T-helper 2 cell treated with Interferon-gamma antibody and Interleukin-4, amounts not matched to agents 5 μg/mL and 100 μg/mL, for 36 hours (primary cell): ENCODE measurements at regions not wholly inside any gene's neighbourhood (a gene's known extent, or its start where the extent isn't known, plus 50 kb on each side); places are given as distances from the start of the nearest gene placed in this dataset.
"Not testable (repeated sequence)": the region's sequence is repeated elsewhere in the genome, so short reads cannot be mapped to it uniquely, and the experiment has no call there.

Experiments
- DNase-seq: peaks from one replicate; pipeline ENCODE4 v3.0.0; 2021; ENCODE audit warnings: low spot score
- H3K27ac Mint-ChIP-seq: one replicate; pipeline ENCODE4 v1.8.0; 2021; ENCODE audit warnings: mild to moderate bottlenecking, mixed read lengths
- H3K27me3 Mint-ChIP-seq: one replicate; pipeline ENCODE4 v1.8.0; 2021; ENCODE audit warnings: low read depth, mixed read lengths
- H3K36me3 Mint-ChIP-seq: one replicate; pipeline ENCODE4 v1.8.0; 2021; ENCODE audit warnings: low read depth, mixed read lengths
- H3K4me1 Mint-ChIP-seq: one replicate; pipeline ENCODE4 v1.8.0; 2021; ENCODE audit warnings: low read depth, mixed read lengths
- H3K4me3 Mint-ChIP-seq: one replicate; pipeline ENCODE4 v1.8.0; 2022; ENCODE audit warnings: mild to moderate bottlenecking, moderate library complexity, mixed read lengths
- H3K9me3 Mint-ChIP-seq: one replicate; pipeline ENCODE4 v1.8.0; 2021; ENCODE audit warnings: mixed read lengths

DNA sequence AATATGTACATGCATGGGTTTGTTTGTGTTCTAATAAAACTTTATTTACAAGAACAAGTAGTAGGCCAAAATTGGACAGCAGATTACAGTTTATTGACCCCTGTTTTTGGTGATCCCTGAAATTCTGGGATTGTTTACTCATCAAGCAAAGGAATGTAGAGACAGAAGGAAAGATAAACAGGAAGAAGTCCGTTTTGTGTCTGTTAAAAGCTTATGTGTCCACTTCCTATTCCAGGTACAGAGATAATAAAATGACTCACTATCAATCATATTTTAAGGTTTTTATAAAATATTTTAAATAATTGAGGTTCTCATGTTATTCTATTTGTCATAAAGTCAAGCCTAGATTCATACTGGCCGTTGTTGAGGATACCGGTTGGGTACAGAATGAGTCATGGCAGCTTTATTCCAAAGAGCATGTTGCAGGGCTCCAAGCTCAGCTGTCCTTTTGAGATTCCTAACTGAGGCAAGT, 214.9 kb upstream of the DAB2 start:
- Mint-ChIP-seq H3K36me3 (no peaks in the 10 kb centered on the region), H3K4me3 (no peak overlapping the region), H3K27ac (no peak overlapping the region), H3K9me3 (no peaks in the 10 kb centered on the region), H3K27me3 (peaks cover 10% of the 10 kb centered on the region), H3K4me1 (no peaks in the 10 kb centered on the region)
- DNase-seq = no peak

GRCh38 chr5:39638813-39639212, 214.0 kb upstream of the DAB2 start:
- DNase-seq = no peak
- H3K9me3 Mint-ChIP-seq = no peaks in the 10 kb centered on the region
- no peak overlapping the region for H3K27ac Mint-ChIP-seq

GRCh38 chr5:39633057-39633456, 208.3 kb upstream of the DAB2 start:
- Mint-ChIP-seq H3K9me3 (no peaks in the 10 kb centered on the region), H3K4me3 (no peak overlapping the region)

More at GRCh38 chr5:39638813-39639212, 214.0 kb upstream of the DAB2 start:
- H3K27me3 Mint-ChIP-seq = peaks cover 12% of the 10 kb centered on the region
- H3K4me3 Mint-ChIP-seq = no peak overlapping the region
- no peaks in the 10 kb centered on the region for H3K4me1 Mint-ChIP-seq
- no peaks in the 10 kb centered on the region for H3K36me3 Mint-ChIP-seq

GRCh38 chr5:39631958-39632357, 207.2 kb upstream of the DAB2 start:
- H3K4me3 Mint-ChIP-seq = no peak overlapping the region
- DNase-seq = no peak
- H3K27ac Mint-ChIP-seq = no peak overlapping the region
- no peaks in the 10 kb centered on the region for H3K36me3 Mint-ChIP-seq
- peaks cover 35% of the 10 kb centered on the region for H3K27me3 Mint-ChIP-seq
- H3K4me1 Mint-ChIP-seq = no peaks in the 10 kb centered on the region
- no peaks in the 10 kb centered on the region for H3K9me3 Mint-ChIP-seq

More at GRCh38 chr5:39633057-39633456, 208.3 kb upstream of the DAB2 start:
- Mint-ChIP-seq H3K27me3 (peaks cover 34% of the 10 kb centered on the region), H3K36me3 (no peaks in the 10 kb centered on the region), H3K4me1 (no peaks in the 10 kb centered on the region), H3K27ac (no peak overlapping the region)
- no peak for DNase-seq

DNA sequence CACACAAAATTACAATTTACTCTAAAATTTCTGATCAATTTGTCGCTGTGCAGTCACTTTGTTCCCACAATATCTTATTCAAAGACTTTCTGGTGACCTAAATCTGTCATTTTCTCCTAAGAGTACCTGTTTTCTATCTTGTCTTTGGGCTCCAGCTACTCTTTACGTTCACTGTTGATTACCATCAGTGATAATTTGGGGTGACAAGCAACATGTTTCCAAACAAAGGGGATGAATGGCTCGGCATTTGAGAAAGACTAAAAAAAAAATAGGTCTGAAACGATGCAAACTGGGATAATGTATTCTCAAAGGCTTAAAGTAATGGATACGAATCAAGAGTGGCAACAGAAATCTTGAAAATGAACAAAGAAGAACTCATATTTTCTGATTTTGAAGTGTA, 205.2 kb upstream of the DAB2 start:
- no peak for DNase-seq
- H3K27ac Mint-ChIP-seq = no peak overlapping the region
- no peaks in the 10 kb centered on the region for H3K36me3 Mint-ChIP-seq
- peaks cover 34% of the 10 kb centered on the region for H3K27me3 Mint-ChIP-seq
- no peak overlapping the region for H3K4me3 Mint-ChIP-seq
- no peaks in the 10 kb centered on the region for H3K4me1 Mint-ChIP-seq
- no peaks in the 10 kb centered on the region for H3K9me3 Mint-ChIP-seq

GRCh38 chr5:39628348-39628747, 203.6 kb upstream of the DAB2 start:
- Mint-ChIP-seq H3K4me1 (no peaks in the 10 kb centered on the region), H3K27me3 (peaks cover 28% of the 10 kb centered on the region), H3K9me3 (no peaks in the 10 kb centered on the region), H3K36me3 (no peaks in the 10 kb centered on the region), H3K27ac (no peak overlapping the region), H3K4me3 (no peak overlapping the region)
- no peak for DNase-seq

DNA sequence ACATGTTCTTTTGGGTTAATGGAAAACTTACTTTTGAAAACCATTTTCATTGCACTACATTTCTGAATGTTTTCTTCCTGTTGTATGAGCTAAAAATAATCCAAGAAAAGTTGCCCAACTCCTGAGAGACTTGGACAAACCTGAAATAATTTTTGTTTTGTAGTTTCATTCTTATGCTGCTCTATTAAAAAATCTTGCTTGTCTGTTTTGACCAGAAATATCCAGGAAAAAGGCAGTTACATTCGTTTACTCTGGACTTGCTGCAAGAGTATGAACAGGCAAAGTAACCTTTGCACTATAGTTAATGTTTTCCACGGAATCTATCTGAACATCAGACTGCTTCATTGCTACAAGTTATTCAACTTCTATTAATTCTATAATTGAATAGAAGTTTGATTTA, 200.1 kb upstream of the DAB2 start:
- no peaks in the 10 kb centered on the region for H3K36me3 Mint-ChIP-seq
- H3K9me3 Mint-ChIP-seq = no peaks in the 10 kb centered on the region
- no peak overlapping the region for H3K27ac Mint-ChIP-seq
- H3K27me3 Mint-ChIP-seq = peaks cover 14% of the 10 kb centered on the region
- H3K4me3 Mint-ChIP-seq = no peak overlapping the region
- no peaks in the 10 kb centered on the region for H3K4me1 Mint-ChIP-seq
- no peak for DNase-seq

- no peak overlapping the region for H3K4me3 Mint-ChIP-seq
- H3K4me1 Mint-ChIP-seq = no peaks in the 10 kb centered on the region
- H3K27me3 Mint-ChIP-seq = peaks cover 9% of the 10 kb centered on the region
- H3K9me3 Mint-ChIP-seq = no peaks in the 10 kb centered on the region
- no peak overlapping the region for H3K27ac Mint-ChIP-seq
- H3K36me3 Mint-ChIP-seq = no peaks in the 10 kb centered on the region
- DNase-seq = no peak
Observed at GRCh38 chr5:39624268-39624886, 199.6 kb upstream of the DAB2 start.

GRCh38 chr5:39623291-39623865, 198.6 kb upstream of the DAB2 start:
- no peak for DNase-seq
- no peaks in the 10 kb centered on the region for H3K4me1 Mint-ChIP-seq
- H3K9me3 Mint-ChIP-seq = no peaks in the 10 kb centered on the region
- peaks cover 6% of the 10 kb centered on the region for H3K27me3 Mint-ChIP-seq
- no peak overlapping the region for H3K27ac Mint-ChIP-seq
- H3K36me3 Mint-ChIP-seq = no peaks in the 10 kb centered on the region
- no peak overlapping the region for H3K4me3 Mint-ChIP-seq

GRCh38 chr5:39622281-39622680, 197.5 kb upstream of the DAB2 start:
- DNase-seq = no peak
- H3K27me3 Mint-ChIP-seq = peaks cover 2% of the 10 kb centered on the region
- no peaks in the 10 kb centered on the region for H3K36me3 Mint-ChIP-seq
- no peak overlapping the region for H3K4me3 Mint-ChIP-seq
- no peaks in the 10 kb centered on the region for H3K9me3 Mint-ChIP-seq
- no peak overlapping the region for H3K27ac Mint-ChIP-seq
- H3K4me1 Mint-ChIP-seq = no peaks in the 10 kb centered on the region

GRCh38 chr5:39619168-39619818, 194.5 kb upstream of the DAB2 start:
- DNase-seq = no peak
- H3K4me1 Mint-ChIP-seq = no peaks in the 10 kb centered on the region
- no peak overlapping the region for H3K4me3 Mint-ChIP-seq
- no peaks in the 10 kb centered on the region for H3K36me3 Mint-ChIP-seq
- no peaks in the 10 kb centered on the region for H3K9me3 Mint-ChIP-seq
- no peak overlapping the region for H3K27ac Mint-ChIP-seq
- H3K27me3 Mint-ChIP-seq = no peaks in the 10 kb centered on the region

GRCh38 chr5:39618391-39618790, 193.6 kb upstream of the DAB2 start:
- DNase-seq = no peak

GRCh38 chr5:39616131-39616530, 191.4 kb upstream of the DAB2 start:
- H3K27me3 Mint-ChIP-seq = peaks cover 3% of the 10 kb centered on the region
- no peaks in the 10 kb centered on the region for H3K9me3 Mint-ChIP-seq
- no peaks in the 10 kb centered on the region for H3K36me3 Mint-ChIP-seq
- DNase-seq = no peak
- no peak overlapping the region for H3K27ac Mint-ChIP-seq
- H3K4me1 Mint-ChIP-seq = no peaks in the 10 kb centered on the region
- no peak overlapping the region for H3K4me3 Mint-ChIP-seq

More at GRCh38 chr5:39618391-39618790, 193.6 kb upstream of the DAB2 start:
- Mint-ChIP-seq H3K4me1 (no peaks in the 10 kb centered on the region), H3K9me3 (no peaks in the 10 kb centered on the region), H3K27me3 (peaks cover under 1% of the 10 kb centered on the region), H3K36me3 (no peaks in the 10 kb centered on the region), H3K4me3 (no peak overlapping the region), H3K27ac (no peak overlapping the region)

DNA sequence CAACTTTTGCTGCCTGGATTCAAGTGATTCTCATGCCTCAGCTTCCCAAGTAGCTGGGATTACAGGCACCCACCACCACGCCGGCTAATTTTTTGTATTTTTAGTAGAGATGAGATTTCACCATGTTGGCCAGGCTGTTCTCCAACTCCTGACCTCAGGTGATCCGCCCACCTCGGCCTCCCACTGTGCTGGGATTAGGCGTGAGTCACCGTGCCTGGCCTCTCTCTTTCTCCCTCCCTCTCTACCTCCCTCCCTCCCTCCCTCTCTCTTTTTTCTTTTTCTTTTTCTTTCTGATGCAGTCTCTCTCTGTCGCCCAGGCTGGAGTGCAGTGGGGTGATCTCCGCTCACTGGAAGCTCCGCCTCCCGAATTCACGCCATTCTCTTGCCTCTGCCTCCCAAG, 186.3 kb upstream of the DAB2 start:
- not testable (repeated sequence) for H3K27me3 Mint-ChIP-seq, H3K4me3 Mint-ChIP-seq, H3K4me1 Mint-ChIP-seq, H3K9me3 Mint-ChIP-seq, DNase-seq, H3K27ac Mint-ChIP-seq, H3K36me3 Mint-ChIP-seq
